Stromal cell of bone marrow (primary cell): ENCODE measurements at regions not wholly inside any gene's neighbourhood (a gene's known extent, or its start where the extent isn't known, plus 50 kb on each side); places are given as distances from the start of the nearest gene placed in this dataset.
"Not testable (repeated sequence)": the region's sequence is repeated elsewhere in the genome, so short reads cannot be mapped to it uniquely, and the experiment has no call there.

Source experiments
- DNase-seq: peaks from one replicate; pipeline ENCODE4 v3.0.0-alpha.2; 2012; ENCODE audit warnings: low read depth

GRCh38 chr21:10367586-10367985 lies 153.8 kb upstream of the TPTE start:
- DNase-seq, result not testable (repeated sequence)

- not testable (repeated sequence) for DNase-seq
Measured at GRCh38 chr21:10368323-10368798, 153.0 kb upstream of the TPTE start.

GRCh38 chr21:10369289-10369688 lies 152.1 kb upstream of the TPTE start:
- not testable (repeated sequence) for DNase-seq

GRCh38 chr21:10377758-10378157 lies 143.6 kb upstream of the TPTE start:
- not testable (repeated sequence) for DNase-seq

- not testable (repeated sequence) for DNase-seq
Measured at GRCh38 chr21:10379816-10380215, 141.6 kb upstream of the TPTE start.

GRCh38 chr21:10381687-10382060 lies 139.7 kb upstream of the TPTE start:
- not testable (repeated sequence) for DNase-seq

GRCh38 chr21:10382135-10382534 lies 139.2 kb upstream of the TPTE start:
- DNase-seq, result not testable (repeated sequence)

GRCh38 chr21:10382580-10382979 lies 138.8 kb upstream of the TPTE start:
- DNase-seq, result not testable (repeated sequence)

GRCh38 chr21:10383571-10383970 lies 137.8 kb upstream of the TPTE start:
- DNase-seq, result not testable (repeated sequence)

- not testable (repeated sequence) for DNase-seq
Measured at GRCh38 chr21:10384304-10384861, 137.0 kb upstream of the TPTE start.

GRCh38 chr21:10385202-10385601 lies 136.2 kb upstream of the TPTE start:
- not testable (repeated sequence) for DNase-seq

GRCh38 chr21:10385898-10386527 lies 135.4 kb upstream of the TPTE start:
- not testable (repeated sequence) for DNase-seq

GRCh38 chr21:10387692-10388450 lies 133.5 kb upstream of the TPTE start:
- DNase-seq, result not testable (repeated sequence)

- DNase-seq, result not testable (repeated sequence)
Measured at GRCh38 chr21:10388625-10389024, 132.8 kb upstream of the TPTE start.

- DNase-seq, result not testable (repeated sequence)
Measured at GRCh38 chr21:10392301-10392700, 129.1 kb upstream of the TPTE start.

- not testable (repeated sequence) for DNase-seq
Measured at GRCh38 chr21:10395963-10396362, 125.4 kb upstream of the TPTE start.

- not testable (repeated sequence) for DNase-seq
Measured at GRCh38 chr21:10397495-10397915, 123.9 kb upstream of the TPTE start.

- DNase-seq, result not testable (repeated sequence)
Measured at GRCh38 chr21:10398692-10399489, 122.5 kb upstream of the TPTE start.

GRCh38 chr21:10400622-10401361 lies 120.6 kb upstream of the TPTE start:
- DNase-seq, result not testable (repeated sequence)

- DNase-seq, result not testable (repeated sequence)
Measured at GRCh38 chr21:10402461-10402860, 118.9 kb upstream of the TPTE start.

GRCh38 chr21:10405331-10405730 lies 116.1 kb upstream of the TPTE start:
- DNase-seq, result not testable (repeated sequence)
